Progenitor cell of endocrine pancreas (in vitro differentiated cells): ENCODE measurements at regions not wholly inside any gene's neighbourhood (a gene's known extent, or its start where the extent isn't known, plus 50 kb on each side); places are given as distances from the start of the nearest gene placed in this dataset.

ENCODE experiments used
- DNase-seq: peaks from one replicate; pipeline ENCODE4 v3.0.0; 2021; ENCODE audit warnings: low spot score; ENCODE audit not compliant: unreplicated experiment
- H3K27ac Mint-ChIP-seq: 2 replicates; pipeline ENCODE4 v1.8.0; 2021; ENCODE audit warnings: mild to moderate bottlenecking, moderate library complexity, mixed read lengths
- H3K27me3 Mint-ChIP-seq: 2 replicates; pipeline ENCODE4 v1.8.0; 2021; ENCODE audit warnings: mixed read lengths
- H3K36me3 Mint-ChIP-seq: 2 replicates; pipeline ENCODE4 v1.8.0; 2022; ENCODE audit warnings: mixed read lengths; ENCODE audit not compliant: insufficient read depth
- H3K4me1 Mint-ChIP-seq: 2 replicates; pipeline ENCODE4 v1.8.0; 2021; ENCODE audit warnings: low read depth, mixed read lengths
- H3K4me3 Mint-ChIP-seq: 2 replicates; pipeline ENCODE4 v1.8.0; 2021; ENCODE audit warnings: low read depth, mild to moderate bottlenecking, moderate library complexity, mixed read lengths
- H3K9me3 Mint-ChIP-seq: 2 replicates; pipeline ENCODE4 v1.8.0; 2021; ENCODE audit warnings: low read depth, mixed read lengths
- CTCF ChIP-seq: fragments of 200-600 bp; sonication (generic); IDR thresholded peaks from one replicate; pipeline ENCODE4 v1.5.0; 2021; ENCODE audit warnings: antibody characterized with exemption, mild to moderate bottlenecking; ENCODE audit not compliant: unreplicated experiment

DNA sequence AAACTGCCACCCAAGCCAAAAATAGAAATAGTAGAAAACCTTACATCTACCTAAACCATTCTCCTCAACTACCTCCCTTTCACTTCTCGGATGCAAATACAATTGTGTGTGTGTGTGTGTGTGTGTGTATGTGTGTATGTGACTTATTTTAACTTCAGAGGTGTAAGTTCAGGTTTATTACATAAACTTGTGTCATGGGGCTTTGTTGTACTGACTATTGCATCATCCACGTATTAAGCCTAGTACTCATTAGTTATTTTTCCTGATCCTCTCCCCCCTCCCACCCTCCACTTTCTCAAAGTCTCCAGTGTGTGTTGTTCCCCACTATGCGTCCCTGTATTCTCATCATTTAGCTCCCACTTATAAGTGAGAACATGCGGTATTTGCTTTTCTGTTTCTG lies 592.5 kb upstream of the ATP2B1 start:
- Mint-ChIP-seq H3K27me3 (no peaks in the 10 kb centered on the region), H3K36me3 (no peaks in the 10 kb centered on the region), H3K4me1 (peaks cover 2% of the 10 kb centered on the region), H3K9me3 (no peaks in the 10 kb centered on the region), H3K4me3 (no peak overlapping the region), H3K27ac (no peak overlapping the region)
- DNase-seq = no peak
- no peak for TF ChIP-seq CTCF

- H3K4me3 Mint-ChIP-seq = no peak overlapping the region
- TF ChIP-seq CTCF = no peak
- no peak for DNase-seq
- no peak overlapping the region for H3K27ac Mint-ChIP-seq
- no peaks in the 10 kb centered on the region for H3K9me3 Mint-ChIP-seq
- no peaks in the 10 kb centered on the region for H3K36me3 Mint-ChIP-seq
- no peaks in the 10 kb centered on the region for H3K27me3 Mint-ChIP-seq
- no peaks in the 10 kb centered on the region for H3K4me1 Mint-ChIP-seq
These were observed 591.0 kb upstream of the ATP2B1 start for GRCh38 chr12:90299666-90300065.

- H3K4me1 Mint-ChIP-seq = no peaks in the 10 kb centered on the region
- no peaks in the 10 kb centered on the region for H3K36me3 Mint-ChIP-seq
- no peak overlapping the region for H3K27ac Mint-ChIP-seq
- no peaks in the 10 kb centered on the region for H3K27me3 Mint-ChIP-seq
- no peak for TF ChIP-seq CTCF
- no peak for DNase-seq
- no peaks in the 10 kb centered on the region for H3K9me3 Mint-ChIP-seq
- H3K4me3 Mint-ChIP-seq = no peak overlapping the region
These were observed 590.5 kb upstream of the ATP2B1 start for GRCh38 chr12:90299121-90299520.

DNA sequence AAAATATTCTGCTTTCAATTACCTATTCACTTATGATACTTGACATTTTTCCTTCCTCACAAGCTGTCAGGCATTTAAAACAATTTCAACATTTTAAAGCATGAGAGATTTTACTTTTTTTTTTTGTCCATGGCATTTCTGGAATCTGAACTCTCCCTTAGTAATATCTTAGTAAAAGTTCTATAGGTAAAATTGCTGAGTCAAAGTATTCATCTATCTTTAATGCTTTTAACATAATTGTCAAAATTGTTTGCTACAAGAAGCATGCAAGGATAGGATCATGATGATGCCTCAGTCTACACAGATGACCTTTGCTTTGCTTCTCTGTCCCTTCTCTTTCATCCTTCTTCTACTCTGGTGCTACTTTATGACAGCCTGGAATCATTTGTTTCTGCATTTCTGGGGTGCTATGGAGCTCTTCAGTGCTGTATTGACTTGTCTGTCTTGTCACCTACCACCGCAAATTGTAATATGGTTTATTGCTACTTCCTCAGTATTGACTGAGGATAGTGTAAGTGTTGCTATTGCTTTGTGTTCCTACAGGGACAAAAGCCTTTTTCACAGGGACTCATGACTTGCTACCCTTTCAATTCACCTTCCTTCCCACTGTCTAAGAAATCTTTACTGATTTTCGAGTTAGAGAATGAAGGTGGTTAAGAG lies 589.8 kb upstream of the ATP2B1 start:
- no peak for DNase-seq
- TF ChIP-seq CTCF = no peak
- Mint-ChIP-seq H3K27me3 (no peaks in the 10 kb centered on the region), H3K27ac (no peak overlapping the region), H3K4me3 (no peak overlapping the region), H3K9me3 (no peaks in the 10 kb centered on the region), H3K36me3 (no peaks in the 10 kb centered on the region), H3K4me1 (no peaks in the 10 kb centered on the region)

DNA sequence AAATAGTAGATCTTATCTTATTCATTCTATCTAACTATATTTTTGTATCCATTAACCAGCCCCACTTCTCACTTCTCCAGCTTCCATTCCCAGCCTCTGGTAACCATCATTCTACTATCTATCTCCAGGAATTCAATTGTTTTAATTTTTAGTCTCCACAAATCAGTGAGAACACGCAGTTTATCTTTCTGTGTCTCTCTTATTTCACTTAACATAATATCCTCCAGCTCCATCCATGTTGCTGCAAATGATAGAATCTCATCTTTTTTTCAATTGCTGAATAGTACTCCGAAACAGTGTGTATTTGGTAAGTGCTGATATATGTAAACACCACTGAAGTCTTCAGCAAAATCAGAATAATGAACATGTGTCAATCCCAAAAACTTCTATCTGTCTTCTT lies 587.2 kb upstream of the ATP2B1 start:
- no peaks in the 10 kb centered on the region for H3K36me3 Mint-ChIP-seq
- DNase-seq = no peak
- TF ChIP-seq CTCF = no peak

More for the DNA sequence above, 587.2 kb upstream of the ATP2B1 start:
- H3K4me1 Mint-ChIP-seq = no peaks in the 10 kb centered on the region
- no peak overlapping the region for H3K27ac Mint-ChIP-seq
- no peaks in the 10 kb centered on the region for H3K27me3 Mint-ChIP-seq
- no peaks in the 10 kb centered on the region for H3K9me3 Mint-ChIP-seq
- no peak overlapping the region for H3K4me3 Mint-ChIP-seq
